DMS153 treated with DMSO at 0.1 percent for 48 hours (cell line): ENCODE measurements at regions not wholly inside any gene's neighbourhood (a gene's known extent, or its start where the extent isn't known, plus 50 kb on each side); places are given as distances from the start of the nearest gene placed in this dataset.

Experiments
- DNase-seq: peaks from one replicate; lab custom pipeline; 2025; ENCODE audit not compliant: unreplicated experiment; lab: John Stamatoyannopoulos, UW

DNA sequence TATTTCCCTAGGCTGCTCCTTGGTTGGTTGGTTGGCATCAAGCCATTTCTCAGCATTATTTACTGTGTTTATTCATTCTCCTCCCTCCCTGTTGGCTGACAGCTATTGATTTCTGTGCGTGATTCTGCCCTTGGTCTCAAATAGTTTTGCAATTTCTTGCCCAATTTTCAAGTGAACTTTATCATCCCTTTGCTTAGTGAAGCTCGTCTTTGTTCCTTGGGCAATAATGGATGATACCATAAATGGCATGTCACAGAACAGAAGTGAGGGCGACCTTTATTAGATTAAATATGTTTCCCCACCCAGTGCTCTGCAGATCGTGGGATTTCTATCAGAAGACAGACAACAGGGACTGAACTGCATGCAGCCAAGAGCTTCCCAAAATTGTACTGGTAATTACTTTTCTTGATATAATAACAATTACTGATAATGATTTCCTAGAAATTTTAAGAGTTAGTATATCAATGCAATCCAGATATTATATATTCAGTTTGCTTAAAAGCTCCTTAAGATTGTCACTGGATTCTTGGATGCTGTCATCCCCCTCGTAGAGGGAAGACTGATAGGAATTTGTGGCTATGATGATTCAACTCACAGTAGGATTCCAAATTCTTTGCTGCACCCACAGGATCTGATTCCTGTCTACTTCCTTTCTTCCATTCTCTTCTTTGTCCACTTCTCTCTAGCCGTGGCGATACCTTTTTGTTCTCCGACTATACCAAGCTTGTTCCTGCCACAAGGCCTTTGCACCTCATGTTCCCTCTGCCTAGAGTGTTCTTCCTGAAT lies 122.1 kb upstream of the KAZN start:
- no peak for DNase-seq

DNA sequence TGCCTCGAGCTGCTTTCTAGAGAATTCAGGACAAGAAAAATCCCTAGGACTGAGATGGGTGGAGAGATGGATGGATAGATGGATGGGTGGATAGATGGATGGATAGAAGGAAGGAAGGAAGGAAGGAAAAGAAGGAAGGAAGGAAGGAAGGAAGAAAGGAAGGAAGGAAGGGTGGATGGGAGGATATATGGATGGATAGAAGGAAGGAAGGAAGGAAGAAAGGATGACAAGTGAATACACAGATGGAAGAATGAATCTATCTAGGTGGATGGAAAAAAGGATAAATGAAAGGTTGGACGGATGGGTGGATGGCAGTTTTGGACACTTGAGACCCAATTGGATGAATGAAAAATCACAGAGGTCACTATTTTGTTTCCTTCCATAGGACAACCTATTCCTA lies 120.4 kb upstream of the KAZN start:
- no peak for DNase-seq

DNA sequence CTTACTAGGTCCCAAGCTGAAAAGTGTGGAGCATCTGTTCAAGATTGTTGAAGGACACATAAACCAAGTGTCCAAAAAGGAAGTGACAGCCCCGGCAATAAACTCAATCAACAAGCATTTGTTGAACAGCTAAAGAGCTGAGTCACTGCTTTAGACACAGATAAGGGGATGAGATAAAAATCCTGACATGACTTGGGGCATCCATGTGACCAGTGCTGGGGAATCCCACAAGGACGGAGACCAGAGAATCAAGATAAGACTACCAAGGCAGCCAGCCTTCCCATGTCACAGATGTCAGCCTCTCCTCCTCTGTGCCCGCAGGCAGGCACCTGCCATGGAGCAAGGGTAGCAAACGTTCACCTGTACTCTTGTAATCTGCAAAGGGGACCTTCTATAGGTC lies 118.6 kb upstream of the KAZN start:
- no peak for DNase-seq

DNA sequence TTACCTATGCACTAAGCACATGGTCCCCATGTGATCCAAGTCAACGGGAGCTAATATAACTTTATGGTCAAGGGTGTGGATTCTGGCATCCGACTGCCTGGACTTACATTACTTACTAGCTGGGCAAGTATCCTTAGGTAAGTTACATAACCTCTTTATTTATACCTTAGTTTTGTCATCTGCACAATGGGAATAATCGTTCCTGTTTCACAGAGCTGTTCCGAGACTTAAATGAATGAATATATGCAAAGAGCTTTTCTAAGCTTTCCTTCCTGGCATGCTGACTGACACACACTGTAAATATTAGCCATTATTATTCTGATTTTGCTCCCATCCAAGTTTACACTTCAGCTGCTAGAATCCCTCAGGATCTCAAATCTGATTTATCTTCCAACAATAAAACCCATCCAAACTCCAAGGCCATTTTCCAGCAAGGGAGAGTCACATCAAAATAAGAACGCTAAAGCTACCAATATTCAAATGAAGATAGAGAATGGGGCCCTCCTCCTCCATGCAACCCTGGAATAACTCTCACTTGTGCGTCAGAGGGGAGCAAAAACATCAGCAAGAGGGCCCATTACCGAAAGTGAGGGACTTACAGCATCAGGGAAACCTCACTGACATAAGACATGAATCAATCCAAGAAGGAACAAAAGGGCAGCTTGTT lies 115.6 kb upstream of the KAZN start:
- no peak for DNase-seq

DNA sequence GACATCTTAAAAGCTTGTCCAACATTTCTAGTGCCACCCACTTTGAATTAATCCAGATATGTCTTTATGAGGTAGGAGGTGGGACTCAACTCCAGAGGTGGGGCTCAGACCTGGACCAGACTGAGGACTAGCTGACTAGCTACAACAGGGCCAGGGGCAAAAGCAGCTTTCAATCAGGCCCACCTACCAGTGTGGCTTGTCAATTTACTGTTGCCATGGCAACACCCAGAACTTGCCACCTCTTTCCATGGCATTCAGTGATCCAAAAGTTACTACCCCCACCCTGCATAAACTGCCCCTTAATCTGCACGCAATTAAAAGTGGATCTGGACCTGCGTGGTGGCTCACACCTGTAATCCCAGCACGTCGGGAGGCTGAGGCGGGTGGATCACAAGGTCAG lies 113.2 kb upstream of the KAZN start:
- DNase-seq: no peak

DNA sequence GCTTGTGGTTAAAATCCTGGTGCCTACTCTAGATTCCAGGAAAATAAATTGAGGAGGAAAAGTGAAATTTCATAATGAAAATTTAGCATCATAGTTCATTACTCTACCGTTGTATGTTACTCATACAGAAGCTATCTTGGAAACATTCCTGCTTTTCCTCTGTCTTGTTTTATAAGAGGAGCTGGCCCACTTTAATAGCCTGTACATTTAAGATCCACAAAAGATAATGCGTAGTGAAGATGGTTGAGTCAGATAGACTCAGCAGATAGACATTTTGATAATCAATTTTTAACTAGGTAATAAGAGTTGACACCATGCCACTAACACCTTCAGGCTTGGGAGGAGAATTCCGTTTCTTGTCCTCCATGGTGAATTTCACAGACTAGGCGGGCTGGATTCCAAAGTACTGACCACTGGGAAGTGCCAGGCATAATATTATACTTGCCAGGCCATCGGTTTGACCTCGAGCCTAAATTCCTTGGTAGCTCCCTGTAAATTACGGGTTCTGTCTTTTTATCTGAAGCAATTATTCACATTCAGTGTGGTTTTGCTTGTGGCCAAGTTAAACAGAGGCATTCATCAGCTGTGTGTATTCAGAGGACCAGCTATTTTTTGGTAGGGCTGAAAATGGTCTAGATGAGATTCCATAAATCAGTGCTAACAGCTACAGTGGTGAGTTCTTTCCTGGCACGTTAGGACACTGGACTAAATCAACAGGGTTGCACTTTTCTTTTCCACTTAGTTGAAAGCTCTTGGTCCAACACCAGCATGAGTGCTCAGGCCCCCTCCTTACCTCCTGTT lies 111.9 kb upstream of the KAZN start:
- DNase-seq: no peak

DNA sequence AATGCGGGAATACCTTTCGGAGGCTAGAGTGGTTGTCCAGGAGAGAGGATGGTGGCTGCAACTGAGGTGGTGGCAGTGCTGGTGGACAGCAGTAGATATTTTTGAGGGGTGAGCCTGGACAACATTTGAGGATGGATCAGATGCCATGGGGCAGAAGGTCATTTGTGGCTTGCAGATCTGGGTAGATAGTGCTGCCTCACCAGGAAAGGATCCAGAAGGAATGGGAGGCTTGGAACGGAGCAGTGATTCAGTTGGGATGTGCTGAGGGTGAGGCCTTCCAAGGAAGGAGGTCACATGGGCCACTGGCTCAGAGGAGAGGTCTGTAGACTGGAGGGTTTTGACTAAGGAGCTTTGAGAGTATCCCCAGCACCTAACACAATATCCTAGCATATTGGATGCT lies 110.8 kb upstream of the KAZN start:
- no peak for DNase-seq

DNA sequence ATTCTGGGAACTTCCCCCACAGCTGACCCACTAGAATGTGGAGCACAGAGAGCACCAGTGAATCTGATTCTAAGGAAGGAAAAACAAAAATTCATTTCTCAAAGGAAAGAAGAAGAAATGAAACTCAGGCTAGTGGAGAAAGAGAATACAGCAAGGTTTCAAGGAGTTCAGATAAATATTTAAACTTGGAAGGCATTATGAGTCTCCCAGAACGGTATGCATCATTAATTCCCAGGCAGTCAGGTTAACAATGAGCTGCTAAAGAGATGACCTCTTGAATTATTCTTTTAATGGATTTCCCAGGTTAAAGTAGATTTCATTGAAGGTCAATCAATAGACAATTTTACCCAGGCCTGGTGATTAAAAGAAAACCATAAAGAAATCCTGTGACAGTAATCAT lies 103.6 kb upstream of the KAZN start:
- no peak for DNase-seq

DNA sequence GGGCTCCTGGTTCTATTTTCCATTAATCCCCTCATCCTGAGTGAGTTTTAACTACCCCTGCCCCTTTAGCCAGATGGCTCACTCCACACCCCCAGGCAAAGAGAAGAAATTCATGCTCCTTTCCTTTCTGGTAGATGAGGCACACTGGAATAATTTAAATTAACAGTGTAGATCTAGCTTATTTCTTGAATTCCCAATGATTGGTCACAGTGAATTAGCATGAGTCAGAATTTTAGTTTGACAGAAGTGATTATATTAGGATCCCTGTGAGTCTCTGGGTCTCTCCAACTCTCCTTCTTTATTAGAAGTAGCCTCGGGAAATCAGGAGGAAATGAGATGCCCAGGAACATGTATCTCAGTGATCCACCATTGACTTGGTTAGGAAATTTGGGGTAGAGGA lies 103.1 kb upstream of the KAZN start:
- no peak for DNase-seq

DNA sequence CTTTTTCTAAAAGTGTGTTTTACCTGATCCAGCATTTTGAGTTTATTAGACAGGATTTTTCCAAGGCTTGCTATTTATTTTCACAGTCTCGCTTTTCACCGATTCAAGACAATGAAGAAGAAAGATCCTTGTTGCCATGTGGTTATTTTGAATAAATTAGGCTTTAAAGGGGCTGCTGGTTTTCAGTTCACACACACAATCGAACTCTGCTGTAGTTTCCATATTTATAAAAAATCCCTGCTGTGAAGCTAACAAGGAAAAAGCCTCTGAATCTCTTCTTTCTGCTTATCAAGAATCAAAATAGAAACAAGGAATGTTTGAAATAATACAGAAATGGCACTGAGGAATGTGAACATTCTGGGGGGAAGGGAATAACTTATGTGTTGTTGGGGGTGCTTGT lies 102.5 kb upstream of the KAZN start:
- DNase-seq: no peak

DNA sequence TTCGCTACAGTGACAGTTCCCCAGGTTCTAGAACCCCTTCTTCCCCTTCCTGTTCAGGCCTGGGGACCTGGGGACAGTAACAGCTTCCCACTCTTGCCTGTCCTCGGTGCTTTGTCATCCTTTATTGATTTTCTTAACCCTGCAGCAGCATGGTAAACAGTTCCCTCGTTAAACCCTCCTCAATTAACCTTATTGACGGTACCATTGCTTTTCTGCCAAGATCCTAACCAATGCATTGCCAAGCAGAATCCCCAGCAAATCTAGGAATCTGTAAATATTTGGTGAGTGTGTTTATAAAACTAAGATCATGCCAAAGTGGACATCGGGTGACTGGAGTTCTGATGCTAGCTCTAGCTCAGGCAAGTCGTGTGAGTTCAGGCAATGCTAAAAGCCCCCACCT lies 99.6 kb upstream of the KAZN start:
- no peak for DNase-seq

DNA sequence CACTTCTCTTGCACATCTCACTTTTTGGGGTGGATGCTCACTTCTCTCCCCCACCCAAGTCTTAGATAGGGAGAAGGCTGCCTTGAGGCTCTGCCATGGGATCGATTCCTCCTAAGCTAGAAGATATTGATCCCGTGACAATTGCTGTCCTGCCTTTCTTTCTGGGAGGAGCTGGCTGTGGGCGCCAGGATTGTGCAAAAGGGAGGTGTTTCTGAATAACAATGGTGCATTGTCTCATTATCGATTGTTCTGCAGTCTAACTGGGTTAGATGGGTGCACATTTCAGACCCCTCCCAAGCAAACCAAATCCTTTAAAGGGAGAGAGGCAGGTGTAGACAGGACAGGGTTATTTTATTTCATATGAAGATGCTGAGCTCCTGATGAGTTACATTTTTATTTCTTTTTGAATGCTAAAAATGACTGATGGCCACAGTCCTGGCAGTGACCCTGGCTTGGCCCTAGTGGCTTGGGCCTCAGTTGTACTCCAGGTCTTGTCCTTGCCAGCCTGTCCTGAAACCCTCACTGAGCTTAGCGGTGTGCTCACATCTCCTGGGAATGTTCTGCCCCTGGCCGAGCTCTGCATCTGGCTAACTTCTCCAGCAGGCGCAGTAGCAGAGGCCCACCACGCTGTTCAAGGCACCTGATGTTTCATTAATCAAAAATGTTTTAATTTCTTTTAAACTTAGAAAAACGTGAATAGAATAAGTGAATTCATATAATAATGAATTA lies 99.0 kb upstream of the KAZN start:
- DNase-seq: no peak

DNA sequence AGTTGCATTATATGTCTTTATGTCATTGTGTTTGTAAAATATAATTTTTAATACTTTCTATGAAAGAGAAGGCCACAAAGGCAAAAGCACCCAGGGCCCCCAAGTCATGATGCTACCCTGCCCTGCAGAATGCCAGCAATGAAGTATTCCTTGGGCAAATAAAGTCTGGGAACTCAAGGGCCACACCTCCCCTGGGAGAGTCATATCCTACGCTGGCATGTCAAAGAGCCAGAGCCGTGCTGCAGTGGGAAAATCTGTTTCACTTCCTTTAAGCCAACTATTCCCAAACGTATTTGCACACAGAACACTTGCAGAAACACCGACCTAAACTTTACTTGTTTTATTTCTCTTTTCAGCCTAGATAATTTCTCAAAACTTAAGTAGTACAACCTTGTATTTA lies 98.4 kb upstream of the KAZN start:
- no peak for DNase-seq

DNA sequence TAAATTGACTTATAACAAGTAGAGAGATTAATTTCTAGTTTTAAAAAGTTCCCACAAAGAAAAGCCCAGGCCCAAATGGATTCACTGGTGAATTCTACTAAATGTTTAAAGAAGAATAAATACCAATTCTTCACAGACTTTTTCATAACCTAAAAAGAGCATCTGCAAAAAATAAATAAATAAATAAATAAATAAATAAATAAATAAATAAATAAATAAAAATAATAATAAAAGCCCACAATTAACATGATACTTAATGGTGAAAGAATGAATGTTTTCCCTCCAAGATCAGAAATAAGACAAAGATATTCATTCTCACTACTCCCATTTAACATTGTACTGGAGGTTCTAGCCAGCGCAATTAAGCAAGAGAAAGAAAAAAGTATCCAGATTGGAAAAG lies 97.6 kb upstream of the KAZN start:
- no peak for DNase-seq

DNA sequence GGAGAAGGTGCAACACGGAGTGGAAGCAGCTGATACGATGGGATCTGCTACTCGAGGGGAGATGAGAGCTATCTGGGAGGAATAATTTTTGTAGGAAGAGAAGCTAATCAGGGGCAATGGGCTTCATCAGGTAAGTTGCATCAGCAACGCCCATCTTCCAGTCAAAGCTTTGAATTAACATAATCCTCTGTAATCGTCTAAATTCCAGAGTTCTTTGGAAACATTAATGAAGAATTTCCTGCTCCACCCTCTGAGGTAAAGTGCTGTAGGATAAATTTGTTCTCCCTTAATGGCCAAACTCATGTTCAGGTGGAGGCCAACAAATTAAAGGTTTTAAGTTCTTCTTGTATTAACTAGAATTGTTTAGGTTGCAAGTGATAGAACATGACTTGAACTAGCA lies 94.0 kb upstream of the KAZN start:
- no peak for DNase-seq

DNA sequence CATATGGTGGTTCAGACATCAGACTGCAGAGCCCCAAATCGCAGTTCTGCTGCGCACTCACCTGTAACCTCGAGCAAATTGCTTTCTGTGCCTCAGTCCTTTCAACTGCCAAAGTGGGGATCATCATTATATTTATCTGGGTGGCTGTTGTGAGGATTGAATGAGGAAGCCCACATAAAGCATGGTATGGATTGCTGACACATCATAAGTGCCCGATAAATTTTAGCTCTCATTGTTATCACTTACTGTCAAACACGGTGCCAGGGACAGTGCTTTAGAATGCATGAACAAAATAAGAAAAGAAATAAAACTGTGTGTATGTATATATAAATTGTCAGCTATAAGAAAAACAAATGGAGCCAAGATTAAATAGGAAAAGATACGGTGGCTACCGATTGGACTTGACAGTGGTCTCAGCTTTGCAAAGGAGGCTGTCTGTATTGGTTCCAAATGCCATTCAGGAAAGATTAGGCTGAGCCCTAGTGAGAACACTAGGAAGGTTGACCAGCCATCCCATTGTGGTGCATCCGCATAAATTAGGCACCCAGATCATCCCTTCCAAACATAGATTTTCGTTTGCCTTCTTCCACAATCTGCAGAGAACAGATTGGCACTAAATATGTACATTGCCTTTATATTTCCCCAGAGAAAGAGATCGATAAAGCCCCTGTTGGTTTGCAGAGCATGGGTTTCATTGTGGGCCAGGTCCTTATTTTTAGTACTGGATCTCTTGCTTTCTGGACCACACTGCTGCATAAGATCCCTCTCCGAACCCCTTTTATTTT lies 91.8 kb upstream of the KAZN start:
- no peak for DNase-seq

DNA sequence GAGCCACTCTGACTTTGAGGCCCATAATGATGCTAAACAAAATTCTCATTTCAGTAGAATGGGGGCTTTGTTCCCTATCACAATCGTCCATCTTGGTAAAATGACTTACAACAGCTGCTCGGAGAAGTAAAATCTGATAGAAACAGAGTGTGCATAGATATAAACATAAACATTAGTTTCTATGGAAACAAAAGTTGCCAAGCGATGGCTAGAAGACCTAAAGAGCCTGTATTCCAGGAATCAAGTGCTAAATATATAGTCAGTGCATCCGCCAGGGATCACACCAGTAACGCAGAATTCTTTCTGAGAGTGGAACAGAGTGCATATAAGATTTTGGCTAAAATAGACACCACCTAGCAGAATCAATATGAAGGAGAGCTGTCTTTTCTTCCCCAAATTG lies 91.2 kb upstream of the KAZN start:
- no peak for DNase-seq

DNA sequence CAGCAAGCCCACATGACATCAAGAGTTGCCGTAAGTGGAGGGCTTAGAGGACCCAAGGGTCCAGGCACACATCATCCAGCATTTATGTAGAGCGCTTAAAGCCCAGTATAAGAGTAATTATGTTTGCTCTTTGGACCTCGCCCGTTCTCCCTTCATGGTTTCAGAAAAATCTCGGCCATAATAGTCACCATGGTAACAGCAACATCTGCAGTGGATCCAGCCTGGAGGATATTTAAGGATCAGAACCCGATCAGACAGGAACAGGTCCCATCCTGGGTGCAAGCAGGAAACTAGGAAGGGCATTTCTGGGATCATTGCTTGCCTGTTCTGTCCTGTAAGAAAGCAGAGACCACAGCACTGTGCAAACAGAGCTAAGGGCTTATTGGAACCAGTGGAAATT lies 89.9 kb upstream of the KAZN start:
- no peak for DNase-seq

DNA sequence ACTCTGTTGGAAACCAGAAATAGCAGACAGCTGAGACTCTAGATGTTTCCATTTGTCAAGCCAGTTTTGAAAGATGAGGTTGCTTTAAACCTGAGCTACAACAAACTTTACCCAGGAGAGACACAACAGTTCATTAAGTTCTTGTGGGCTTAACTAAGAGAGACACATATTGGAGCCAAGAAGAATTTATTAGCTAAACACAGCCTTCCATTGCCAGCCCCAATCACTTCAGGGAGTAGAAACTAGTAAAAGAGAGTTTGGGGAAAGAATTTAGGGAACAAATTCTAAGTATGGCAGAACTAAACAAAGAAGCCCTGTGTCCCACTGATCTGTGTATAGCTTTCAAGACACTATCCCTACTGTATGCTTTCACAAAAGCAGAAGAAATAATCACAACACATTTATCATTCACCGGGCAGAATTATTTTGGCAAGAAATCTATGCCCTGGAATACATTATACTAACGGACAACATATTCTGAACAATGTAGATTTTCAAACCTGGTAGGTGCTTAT lies 87.3 kb upstream of the KAZN start:
- no peak for DNase-seq

DNA sequence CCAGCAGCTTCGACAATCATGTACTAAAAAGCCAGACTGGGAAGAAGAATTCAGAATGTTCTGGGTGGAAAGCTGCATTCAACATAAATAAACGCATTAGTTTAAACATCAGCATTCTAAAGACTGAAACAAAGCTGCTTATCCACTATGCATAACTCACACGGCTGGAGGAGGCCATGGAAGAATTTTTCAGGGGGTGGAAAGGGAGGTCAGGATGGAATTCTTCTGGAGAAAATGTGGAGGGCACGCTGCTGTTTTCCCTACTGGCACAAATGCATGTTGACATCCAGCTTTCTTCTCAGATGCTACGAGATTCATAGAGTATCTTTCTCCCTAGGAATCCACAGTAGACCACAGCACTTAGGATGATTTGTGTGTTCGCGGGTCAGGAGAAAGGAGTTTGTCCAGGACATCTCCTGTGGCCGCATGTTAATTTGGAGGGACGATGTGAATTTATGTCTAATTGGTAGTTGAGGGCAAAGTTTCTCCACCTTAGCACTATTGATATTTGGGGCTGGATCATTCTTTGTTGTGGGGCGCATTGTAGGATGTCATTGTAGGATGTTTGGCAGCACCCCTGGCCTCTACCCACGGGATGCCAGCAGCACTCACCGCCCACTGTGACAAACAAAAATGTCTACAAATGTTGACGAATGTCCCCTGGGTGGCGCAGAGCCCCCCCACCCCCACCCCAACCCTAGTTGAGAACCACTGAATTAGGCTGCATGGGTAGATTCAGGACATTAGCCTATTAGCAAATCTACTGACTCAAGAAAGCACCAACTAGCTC lies 86.5 kb upstream of the KAZN start:
- no peak for DNase-seq
